ENCODE measurements at regions not wholly inside any gene's neighbourhood (a gene's known extent, or its start where the extent isn't known, plus 50 kb on each side); places are given as distances from the start of the nearest gene placed in this dataset.

GRCh38 chr7:17212188-17212587 is 86.3 kb upstream of the AHR start:
- Histone ChIP-seq H3K27ac (no peak overlapping the region), H3K4me3 (no peak overlapping the region), H3K27me3 (no peaks in the 10 kb centered on the region), H3K36me3 (no peaks in the 10 kb centered on the region), H3K9me3 (no peaks in the 10 kb centered on the region), H3K4me1 (no peaks in the 10 kb centered on the region)
- intact Hi-C loops (cut with DNase I; ENCODE audit: low total_unique reads): no loop called here
- DNase-seq (ENCODE audit: low spot score in 2 of 2): no peak
- TF ChIP-seq, protein P1, sequence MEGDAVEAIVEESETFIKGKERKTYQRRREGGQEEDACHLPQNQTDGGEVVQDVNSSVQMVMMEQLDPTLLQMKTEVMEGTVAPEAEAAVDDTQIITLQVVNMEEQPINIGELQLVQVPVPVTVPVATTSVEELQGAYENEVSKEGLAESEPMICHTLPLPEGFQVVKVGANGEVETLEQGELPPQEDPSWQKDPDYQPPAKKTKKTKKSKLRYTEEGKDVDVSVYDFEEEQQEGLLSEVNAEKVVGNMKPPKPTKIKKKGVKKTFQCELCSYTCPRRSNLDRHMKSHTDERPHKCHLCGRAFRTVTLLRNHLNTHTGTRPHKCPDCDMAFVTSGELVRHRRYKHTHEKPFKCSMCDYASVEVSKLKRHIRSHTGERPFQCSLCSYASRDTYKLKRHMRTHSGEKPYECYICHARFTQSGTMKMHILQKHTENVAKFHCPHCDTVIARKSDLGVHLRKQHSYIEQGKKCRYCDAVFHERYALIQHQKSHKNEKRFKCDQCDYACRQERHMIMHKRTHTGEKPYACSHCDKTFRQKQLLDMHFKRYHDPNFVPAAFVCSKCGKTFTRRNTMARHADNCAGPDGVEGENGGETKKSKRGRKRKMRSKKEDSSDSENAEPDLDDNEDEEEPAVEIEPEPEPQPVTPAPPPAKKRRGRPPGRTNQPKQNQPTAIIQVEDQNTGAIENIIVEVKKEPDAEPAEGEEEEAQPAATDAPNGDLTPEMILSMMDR (IDR thresholded peaks at IDR 0.05): no peak
- TF ChIP-seq POLR2AphosphoS5 (IDR thresholded peaks at IDR 0.05) (no peak), POLR2A (IDR thresholded peaks at IDR 0.05) (no peak)

GRCh38 chr7:17227766-17228490 is 70.5 kb upstream of the AHR start:
- H3K27me3 ChIP-seq: no peaks in the 10 kb centered on the region
- H3K4me1 ChIP-seq: no peaks in the 10 kb centered on the region

GRCh38 chr7:17229228-17229627 is 69.2 kb upstream of the AHR start:
- H3K36me3 ChIP-seq: no peaks in the 10 kb centered on the region
- no peaks in the 10 kb centered on the region for H3K4me1 ChIP-seq
- H3K9me3 ChIP-seq: no peaks in the 10 kb centered on the region
- no peak for DNase-seq (ENCODE audit: low spot score in 2 of 2)
- intact Hi-C loops (cut with DNase I; ENCODE audit: low total_unique reads): no loop called here
- TF ChIP-seq POLR2A (IDR thresholded peaks at IDR 0.05): no peak
- no peak for TF ChIP-seq POLR2AphosphoS5 (IDR thresholded peaks at IDR 0.05)
- TF ChIP-seq, protein P1 (IDR thresholded peaks at IDR 0.05): no peak
- H3K27ac ChIP-seq: no peak overlapping the region
- H3K4me3 ChIP-seq: no peak overlapping the region
- H3K27me3 ChIP-seq: no peaks in the 10 kb centered on the region

More at GRCh38 chr7:17227766-17228490, 70.5 kb upstream of the AHR start:
- intact Hi-C loops (cut with DNase I; ENCODE audit: low total_unique reads): no loop called here
- no peak for DNase-seq (ENCODE audit: low spot score in 2 of 2)
- TF ChIP-seq, protein P1 (IDR thresholded peaks at IDR 0.05): no peak
- TF ChIP-seq POLR2A (IDR thresholded peaks at IDR 0.05) (no peak), POLR2AphosphoS5 (IDR thresholded peaks at IDR 0.05) (no peak)
- H3K27ac ChIP-seq: no peak overlapping the region
- H3K4me3 ChIP-seq: no peak overlapping the region
- H3K36me3 ChIP-seq: no peaks in the 10 kb centered on the region
- H3K9me3 ChIP-seq: no peaks in the 10 kb centered on the region

GRCh38 chr7:17230099-17230807 is 68.2 kb upstream of the AHR start:
- no peak overlapping the region for H3K27ac ChIP-seq
- H3K4me3 ChIP-seq: no peak overlapping the region
- TF ChIP-seq POLR2AphosphoS5 (IDR thresholded peaks at IDR 0.05) (no peak), POLR2A (IDR thresholded peaks at IDR 0.05) (no peak)
- TF ChIP-seq, protein P1 (IDR thresholded peaks at IDR 0.05): no peak
- no peaks in the 10 kb centered on the region for H3K4me1 ChIP-seq
- intact Hi-C loops (cut with DNase I; ENCODE audit: low total_unique reads): no loop called here
- H3K9me3 ChIP-seq: no peaks in the 10 kb centered on the region
- no peak for DNase-seq (ENCODE audit: low spot score in 2 of 2)
- no peaks in the 10 kb centered on the region for H3K27me3 ChIP-seq
- no peaks in the 10 kb centered on the region for H3K36me3 ChIP-seq

DNA sequence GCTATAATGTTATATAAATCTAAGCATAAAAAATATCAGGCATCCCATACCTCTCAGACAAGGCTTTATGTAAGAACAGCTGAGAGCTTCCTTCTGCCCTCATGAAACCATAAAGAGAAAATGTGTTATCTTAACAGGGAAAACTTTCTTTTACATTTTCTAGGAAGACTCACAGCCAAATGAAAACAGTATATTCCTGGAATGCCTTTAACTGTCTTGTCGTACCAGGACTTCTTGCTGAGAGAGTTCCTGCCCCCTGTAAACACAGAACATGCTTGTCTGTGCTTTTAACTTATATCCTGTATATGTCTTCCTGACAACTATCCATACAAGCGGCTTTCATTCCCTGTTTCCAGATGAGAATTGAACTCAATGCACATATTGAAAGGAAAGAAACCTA is 64.8 kb upstream of the AHR start:
- Histone ChIP-seq H3K36me3 (no peaks in the 10 kb centered on the region), H3K27ac (no peak overlapping the region), H3K4me1 (no peaks in the 10 kb centered on the region), H3K4me3 (no peak overlapping the region), H3K9me3 (no peaks in the 10 kb centered on the region), H3K27me3 (no peaks in the 10 kb centered on the region)
- DNase-seq (ENCODE audit: low spot score in 2 of 2): no peak
- intact Hi-C loops (cut with DNase I; ENCODE audit: low total_unique reads): no loop called here
- TF ChIP-seq POLR2A (IDR thresholded peaks at IDR 0.05) (no peak), POLR2AphosphoS5 (IDR thresholded peaks at IDR 0.05) (no peak)
- TF ChIP-seq, protein P1 (IDR thresholded peaks at IDR 0.05): no peak

All from breast epithelium (tissue), 4 donors.